Neuronal stem cell (in vitro differentiated cells): ENCODE measurements at regions not wholly inside any gene's neighbourhood (a gene's known extent, or its start where the extent isn't known, plus 50 kb on each side); places are given as distances from the start of the nearest gene placed in this dataset.
"Not testable (repeated sequence)": the region's sequence is repeated elsewhere in the genome, so short reads cannot be mapped to it uniquely, and the experiment has no call there.

Experiments used
- DNase-seq: peaks from one replicate; pipeline ENCODE4 v3.0.0-alpha.2; 2013; ENCODE audit warnings: low spot score
- H2AFZ ChIP-seq: one replicate; pipeline ENCODE4 v1.6.1; 2013; ENCODE audit warnings: mild to moderate bottlenecking, low read length, inconsistent platforms
- H2AK5ac ChIP-seq: 2 replicates; pipeline ENCODE4 v1.6.1; 2013; ENCODE audit warnings: low read depth, mild to moderate bottlenecking, inconsistent platforms, low read length, moderate library complexity, mixed read lengths
- H2BK120ac ChIP-seq: 2 replicates; pipeline ENCODE4 v1.6.1; 2013; ENCODE audit warnings: low read depth, mild to moderate bottlenecking, inconsistent platforms, low read length, moderate library complexity, mixed read lengths
- H2BK12ac ChIP-seq: one replicate; pipeline ENCODE4 v1.6.1; 2013; ENCODE audit warnings: low read length, inconsistent platforms
- H2BK15ac ChIP-seq: 2 replicates; pipeline ENCODE4 v1.6.1; 2013; ENCODE audit warnings: mild to moderate bottlenecking, low read length, inconsistent platforms, mixed read lengths
- H2BK5ac ChIP-seq: one replicate; pipeline ENCODE4 v1.6.1; 2013; ENCODE audit warnings: inconsistent platforms, mild to moderate bottlenecking, low read length, moderate library complexity
- H3K14ac ChIP-seq: one replicate; pipeline ENCODE4 v1.6.1; 2013; ENCODE audit warnings: low read length, inconsistent platforms
- H3K18ac ChIP-seq: 2 replicates; pipeline ENCODE4 v1.6.1; 2013; ENCODE audit warnings: low read length, inconsistent platforms
- H3K23ac ChIP-seq: 2 replicates; pipeline ENCODE4 v1.6.1; 2013; ENCODE audit warnings: low read depth, mild to moderate bottlenecking, mixed read lengths, low read length, inconsistent platforms; ENCODE audit not compliant: poor library complexity
- H3K27ac ChIP-seq: replicated peaks from 3 replicates; pipeline ENCODE4 v1.5.1; 2013; ENCODE audit warnings: low read length, inconsistent platforms
- H3K27me3 ChIP-seq, 3 experiments: 2 replicates each; pipeline ENCODE4 v1.6.1; 2013; ENCODE audit warnings: low read length in 3 of 3, mild to moderate bottlenecking in 2 of 3, inconsistent platforms in 1 of 3, low read depth in 1 of 3, mixed read lengths in 1 of 3, moderate library complexity in 1 of 3; ENCODE audit not compliant: control insufficient read depth in 3 of 3, insufficient read depth in 3 of 3
- H3K36me3 ChIP-seq, 2 donors: replicated peaks in 1 of 2; 2 replicates each; pipeline ENCODE4 v1.6.1; 2013; ENCODE audit warnings: low read length in 2 of 2; ENCODE audit not compliant: control insufficient read depth in 2 of 2, insufficient read depth in 2 of 2
- H3K4ac ChIP-seq: 2 replicates; pipeline ENCODE4 v1.6.1; 2013; ENCODE audit warnings: inconsistent platforms, mild to moderate bottlenecking, low read length, moderate library complexity
- H3K4me1 ChIP-seq, 2 donors: 1 replicate in 1 of 2; 2 replicates in 1 of 2; pipeline ENCODE4 v1.6.1; 2013; ENCODE audit warnings: low read length in 2 of 2, low read depth in 1 of 2; ENCODE audit not compliant: control insufficient read depth in 2 of 2, insufficient read depth in 1 of 2
- H3K4me2 ChIP-seq: one replicate; pipeline ENCODE4 v1.6.1; 2013; ENCODE audit warnings: mild to moderate bottlenecking, low read length, inconsistent platforms; ENCODE audit not compliant: insufficient read depth, poor library complexity, severe bottlenecking
- H3K4me3 ChIP-seq, 2 donors: 2 replicates each; pipeline ENCODE4 v1.5.1; 2013; ENCODE audit warnings: low read length in 2 of 2, mild to moderate bottlenecking in 2 of 2, inconsistent platforms in 1 of 2, moderate library complexity in 1 of 2
- H3K79me1 ChIP-seq: one replicate; pipeline ENCODE4 v1.6.1; 2013; ENCODE audit warnings: low read depth, mild to moderate bottlenecking, inconsistent platforms, low read length, moderate library complexity
- H3K9ac ChIP-seq: one replicate; pipeline ENCODE4 v1.6.1; 2013; ENCODE audit warnings: mild to moderate bottlenecking, low read depth, low read length, inconsistent platforms; ENCODE audit not compliant: poor library complexity
- H3K9me3 ChIP-seq, 2 donors: replicated peaks in 1 of 2; 2 replicates each; pipeline versions ENCODE3 to v1.6.1; 2013; ENCODE audit warnings: low read length in 2 of 2, mild to moderate bottlenecking in 2 of 2, inconsistent platforms in 1 of 2, low read depth in 1 of 2, mixed read lengths in 1 of 2, moderate library complexity in 1 of 2; ENCODE audit not compliant: control insufficient read depth in 2 of 2, insufficient read depth in 1 of 2
- H4K8ac ChIP-seq: one replicate; pipeline ENCODE4 v1.6.1; 2013; ENCODE audit warnings: low read depth, mild to moderate bottlenecking, inconsistent platforms, low read length, moderate library complexity
- H4K91ac ChIP-seq: one replicate; pipeline ENCODE4 v1.6.1; 2013; ENCODE audit warnings: low read length, low read depth, mild to moderate bottlenecking, inconsistent platforms; ENCODE audit not compliant: poor library complexity
- WGBS, 2 donors: extraction: QIAGEN DNeasy Blood & Tissue Kit; methylation state at CpG; one replicate each; pipeline ENCODE4 v1.1.7; 2013; ENCODE audit warnings: missing lambda C conversion rate in 2 of 2, mixed read lengths in 1 of 2; ENCODE audit not compliant: insufficient read length in 2 of 2, insufficient replicate concordance in 1 of 2; ENCODE audit errors: extremely low coverage in 2 of 2; 5-methylcytosine and 5-hydroxymethylcytosine counted together

DNA sequence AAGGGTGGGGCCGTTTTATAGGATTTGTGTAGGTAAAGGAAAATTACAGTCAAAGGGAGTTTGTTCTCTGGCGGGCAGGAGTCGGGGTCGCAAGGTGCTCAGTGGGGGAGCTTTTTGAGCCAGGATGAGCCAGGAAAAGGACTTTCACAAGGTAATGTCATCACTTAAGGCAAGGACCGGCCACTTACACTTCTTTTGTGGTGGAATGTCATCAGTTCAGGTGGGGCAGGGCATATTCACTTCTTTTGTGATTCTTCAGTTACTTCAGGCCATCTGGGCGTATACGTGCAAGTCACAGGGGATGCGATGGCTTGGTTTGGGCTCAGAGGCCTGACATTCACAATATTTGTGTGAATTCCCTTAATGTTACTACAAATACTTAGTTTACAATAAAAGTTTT, 88.2 kb upstream of the MAP3K7 start:
- H3K4ac ChIP-seq = not testable (repeated sequence)

DNA sequence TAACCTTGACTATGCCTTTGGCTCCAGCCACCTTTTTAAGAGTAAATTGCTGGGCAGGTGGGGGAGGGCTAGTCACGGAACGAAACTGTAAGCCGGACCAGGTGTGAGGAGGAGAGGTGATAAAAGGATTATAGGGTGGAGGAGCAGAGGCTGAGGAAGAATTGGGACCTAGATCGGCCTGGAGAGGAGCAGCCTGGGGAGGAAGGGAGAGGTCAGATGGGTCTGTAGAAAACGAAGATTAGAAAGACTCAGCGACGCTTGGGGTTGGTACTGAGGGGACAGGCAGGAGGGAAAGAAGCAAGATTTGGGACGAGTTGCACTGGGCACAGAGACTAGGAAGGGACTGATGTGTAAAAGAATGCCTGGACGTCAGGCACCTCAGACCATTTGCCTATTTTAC, 87.2 kb upstream of the MAP3K7 start:
- not testable (repeated sequence) for H2AFZ ChIP-seq, H4K91ac ChIP-seq, H2BK15ac ChIP-seq, H3K9me3 ChIP-seq, H2AK5ac ChIP-seq, H3K27ac ChIP-seq, H2BK120ac ChIP-seq, H3K4ac ChIP-seq, H2BK5ac ChIP-seq, H3K4me3 ChIP-seq, H4K8ac ChIP-seq, H3K18ac ChIP-seq, H3K4me1 ChIP-seq, H3K4me2 ChIP-seq, H3K14ac ChIP-seq, H2BK12ac ChIP-seq, H3K36me3 ChIP-seq, H3K9ac ChIP-seq, H3K23ac ChIP-seq, H3K79me1 ChIP-seq, DNase-seq
- peaks cover 0 to 11% (median 0%) of the 10 kb centered on the region in 3 experiments for H3K27me3 ChIP-seq
- no CpG with 5 or more reads among the region's 9 CpGs for WGBS, 2 donors

More for the DNA sequence above, 88.2 kb upstream of the MAP3K7 start:
- not testable (repeated sequence) for H2BK15ac ChIP-seq, H3K9ac ChIP-seq, DNase-seq, H4K8ac ChIP-seq, H3K27ac ChIP-seq, H3K79me1 ChIP-seq, H2AFZ ChIP-seq, H2BK12ac ChIP-seq, H3K14ac ChIP-seq, H3K18ac ChIP-seq, H3K4me1 ChIP-seq, H4K91ac ChIP-seq, H3K23ac ChIP-seq, H3K36me3 ChIP-seq, H2AK5ac ChIP-seq, H3K9me3 ChIP-seq, H2BK5ac ChIP-seq, H2BK120ac ChIP-seq, H3K4me3 ChIP-seq, H3K4me2 ChIP-seq
- WGBS, 2 donors = no CpG with 5 or more reads among the region's 8 CpGs
- H3K27me3 ChIP-seq = peaks cover 0 to 11% (median 0%) of the 10 kb centered on the region in 3 experiments

DNA sequence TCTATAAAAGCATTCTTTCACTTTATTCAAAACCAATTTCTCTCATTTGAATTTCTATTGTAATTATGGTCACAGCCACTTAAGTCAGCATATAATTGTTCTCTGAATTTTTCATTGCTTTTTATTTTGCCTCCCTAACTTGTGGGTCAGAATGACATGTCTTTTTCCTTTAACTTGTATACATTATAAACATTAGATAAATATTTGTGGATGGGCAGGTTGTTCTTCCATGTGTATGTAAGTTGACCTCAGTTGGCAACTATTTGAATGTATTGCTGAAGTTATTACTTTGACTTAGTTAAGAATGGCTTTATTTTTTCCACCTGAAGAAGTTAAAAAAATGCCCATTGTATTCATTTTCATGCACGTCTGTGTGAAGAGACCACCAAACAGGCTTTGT, 83.0 kb upstream of the MAP3K7 start:
- no peak overlapping the region for H3K9ac ChIP-seq
- H3K18ac ChIP-seq = no peak overlapping the region
- no peak overlapping the region for H4K8ac ChIP-seq
- no CpG with 5 or more reads among the region's 1 CpG for WGBS, 2 donors
- H2BK5ac ChIP-seq = no peak overlapping the region
- no peak overlapping the region for H2BK12ac ChIP-seq
- H3K4me1 ChIP-seq = no peaks in the 10 kb centered on the region
- H2AFZ ChIP-seq = no peak overlapping the region
- H3K14ac ChIP-seq = no peak overlapping the region
- no peaks in the 10 kb centered on the region for H3K36me3 ChIP-seq
- H3K9me3 ChIP-seq = no peaks in the 10 kb centered on the region
- H2AK5ac ChIP-seq = no peak overlapping the region
- H3K27me3 ChIP-seq = no peaks in the 10 kb centered on the region
- H2BK15ac ChIP-seq = no peak overlapping the region
- H4K91ac ChIP-seq = no peak overlapping the region
- DNase-seq = no peak
- no peak overlapping the region for H2BK120ac ChIP-seq
- no peak overlapping the region for H3K4me2 ChIP-seq
- no peak overlapping the region for H3K4me3 ChIP-seq
- H3K79me1 ChIP-seq = no peaks in the 10 kb centered on the region
- H3K23ac ChIP-seq = no peak overlapping the region
- H3K4ac ChIP-seq = no peak overlapping the region
- no peak overlapping the region for H3K27ac ChIP-seq

DNA sequence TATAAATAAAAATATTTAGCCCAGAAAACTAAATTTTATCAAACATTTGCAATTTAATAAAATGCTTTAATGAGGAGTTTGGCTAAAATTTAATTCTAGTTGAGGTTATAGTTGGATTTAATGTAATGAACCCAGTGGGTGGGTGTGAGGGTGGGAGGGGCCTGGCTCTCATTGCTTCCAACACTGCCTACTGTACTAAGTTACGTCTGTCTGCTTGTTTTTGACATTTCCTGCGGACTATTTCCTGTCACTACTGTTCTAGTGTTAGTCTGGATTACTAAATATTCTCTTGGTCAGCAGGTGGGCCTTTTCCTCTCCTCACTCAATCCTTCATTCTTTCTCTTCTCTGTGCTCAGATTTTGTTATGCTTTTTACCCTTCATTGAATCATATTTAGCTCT, 82.5 kb upstream of the MAP3K7 start:
- no CpG with 5 or more reads among the region's 2 CpGs for WGBS, 2 donors
- Histone ChIP-seq H2AFZ (no peak overlapping the region), H4K91ac (no peak overlapping the region)

More for the DNA sequence above, 82.5 kb upstream of the MAP3K7 start:
- Histone ChIP-seq H3K36me3 (no peaks in the 10 kb centered on the region), H3K18ac (no peak overlapping the region), H2BK5ac (no peak overlapping the region), H3K23ac (no peak overlapping the region), H3K27me3 (no peaks in the 10 kb centered on the region), H2BK12ac (no peak overlapping the region), H3K9me3 (no peaks in the 10 kb centered on the region), H3K14ac (no peak overlapping the region), H3K4me3 (no peak overlapping the region), H3K27ac (no peak overlapping the region), H3K4me2 (no peak overlapping the region), H3K9ac (no peak overlapping the region), H3K79me1 (no peaks in the 10 kb centered on the region), H2AK5ac (no peak overlapping the region), H3K4ac (no peak overlapping the region), H2BK15ac (no peak overlapping the region), H4K8ac (no peak overlapping the region), H3K4me1 (no peaks in the 10 kb centered on the region), H2BK120ac (no peak overlapping the region)
- no peak for DNase-seq
